ENCODE measurements at regions not wholly inside any gene's neighbourhood (a gene's known extent, or its start where the extent isn't known, plus 50 kb on each side); places are given as distances from the start of the nearest gene placed in this dataset.

DNA sequence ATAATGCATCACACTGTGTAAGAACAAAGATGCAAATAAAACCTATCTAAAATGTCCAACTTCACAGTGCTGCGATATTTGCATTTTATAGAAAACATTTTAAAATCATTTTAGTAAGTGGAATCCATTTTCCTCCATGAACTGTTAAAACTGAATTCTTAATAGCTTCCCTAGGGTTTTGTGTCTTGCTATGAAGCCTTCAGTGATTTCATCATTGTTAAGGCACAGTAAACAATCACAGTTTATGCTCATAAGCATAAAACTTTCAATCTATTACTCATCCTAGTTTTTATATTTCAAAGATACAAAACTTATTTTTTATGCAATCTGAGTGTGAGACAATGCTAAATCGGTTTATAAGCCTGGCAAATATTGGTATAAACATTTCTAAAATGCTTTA lies 509.7 kb downstream of the TUSC7 start:
- intact Hi-C loops (cut with DNase I; ENCODE audit: low total_unique reads), result no loop called here
- DNase-seq, result no peak
- Histone ChIP-seq H3K27ac (no peak overlapping the region), H3K4me3 (no peak overlapping the region), H3K4me1 (peaks cover 0 to 6% (median 0%) of the 10 kb centered on the region in 4 donors), H3K36me3 (no peaks in the 10 kb centered on the region), H3K27me3 (no peaks in the 10 kb centered on the region), H3K9me3 (no peaks in the 10 kb centered on the region)
- WGBS, 5 donors, result 73 to 83% (median 79%) methylated on average over 2 of the region's 2 CpGs
- no peak for TF ChIP-seq EP300 (IDR thresholded peaks at IDR 0.05)
- no peak for TF ChIP-seq POLR2AphosphoS5 (IDR thresholded peaks at IDR 0.05)
- no peak for TF ChIP-seq POLR2A (IDR thresholded peaks at IDR 0.05)
- TF ChIP-seq, protein P1, sequence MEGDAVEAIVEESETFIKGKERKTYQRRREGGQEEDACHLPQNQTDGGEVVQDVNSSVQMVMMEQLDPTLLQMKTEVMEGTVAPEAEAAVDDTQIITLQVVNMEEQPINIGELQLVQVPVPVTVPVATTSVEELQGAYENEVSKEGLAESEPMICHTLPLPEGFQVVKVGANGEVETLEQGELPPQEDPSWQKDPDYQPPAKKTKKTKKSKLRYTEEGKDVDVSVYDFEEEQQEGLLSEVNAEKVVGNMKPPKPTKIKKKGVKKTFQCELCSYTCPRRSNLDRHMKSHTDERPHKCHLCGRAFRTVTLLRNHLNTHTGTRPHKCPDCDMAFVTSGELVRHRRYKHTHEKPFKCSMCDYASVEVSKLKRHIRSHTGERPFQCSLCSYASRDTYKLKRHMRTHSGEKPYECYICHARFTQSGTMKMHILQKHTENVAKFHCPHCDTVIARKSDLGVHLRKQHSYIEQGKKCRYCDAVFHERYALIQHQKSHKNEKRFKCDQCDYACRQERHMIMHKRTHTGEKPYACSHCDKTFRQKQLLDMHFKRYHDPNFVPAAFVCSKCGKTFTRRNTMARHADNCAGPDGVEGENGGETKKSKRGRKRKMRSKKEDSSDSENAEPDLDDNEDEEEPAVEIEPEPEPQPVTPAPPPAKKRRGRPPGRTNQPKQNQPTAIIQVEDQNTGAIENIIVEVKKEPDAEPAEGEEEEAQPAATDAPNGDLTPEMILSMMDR (IDR thresholded peaks at IDR 0.05), result no peak

DNA sequence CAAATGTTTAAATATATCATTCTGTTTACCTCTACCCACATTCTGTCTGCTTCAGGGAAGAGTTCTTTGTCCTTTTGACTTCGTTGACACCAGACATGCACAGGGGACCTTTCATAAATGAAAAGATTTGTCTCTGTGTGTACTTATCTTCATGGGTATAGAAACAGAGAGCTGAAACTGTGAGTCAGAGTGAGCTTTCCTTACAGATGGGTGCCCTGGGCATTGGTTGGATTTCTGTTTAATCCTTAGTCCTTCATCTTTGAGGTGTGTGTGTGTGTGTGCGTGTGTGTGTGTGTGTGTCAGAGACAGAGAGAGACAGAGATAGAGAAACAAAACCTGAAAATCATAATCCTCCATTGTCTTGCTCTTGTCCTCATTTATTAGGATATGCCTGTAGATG lies 517.4 kb downstream of the TUSC7 start:
- H3K4me1 ChIP-seq, result no peaks in the 10 kb centered on the region
- TF ChIP-seq, protein P1 (IDR thresholded peaks at IDR 0.05), result no peak
- TF ChIP-seq POLR2A (IDR thresholded peaks at IDR 0.05) (no peak), EP300 (IDR thresholded peaks at IDR 0.05) (no peak), POLR2AphosphoS5 (IDR thresholded peaks at IDR 0.05) (no peak)
- no peak for DNase-seq
- H3K9me3 ChIP-seq, result no peaks in the 10 kb centered on the region
- no peaks in the 10 kb centered on the region for H3K27me3 ChIP-seq
- intact Hi-C loops (cut with DNase I; ENCODE audit: low total_unique reads), result no loop called here
- no peak overlapping the region for H3K27ac ChIP-seq
- WGBS, 5 donors, result 49 to 65% (median 61%) methylated on average over 2 of the region's 2 CpGs
- no peaks in the 10 kb centered on the region for H3K36me3 ChIP-seq
- H3K4me3 ChIP-seq, result no peak overlapping the region

DNA sequence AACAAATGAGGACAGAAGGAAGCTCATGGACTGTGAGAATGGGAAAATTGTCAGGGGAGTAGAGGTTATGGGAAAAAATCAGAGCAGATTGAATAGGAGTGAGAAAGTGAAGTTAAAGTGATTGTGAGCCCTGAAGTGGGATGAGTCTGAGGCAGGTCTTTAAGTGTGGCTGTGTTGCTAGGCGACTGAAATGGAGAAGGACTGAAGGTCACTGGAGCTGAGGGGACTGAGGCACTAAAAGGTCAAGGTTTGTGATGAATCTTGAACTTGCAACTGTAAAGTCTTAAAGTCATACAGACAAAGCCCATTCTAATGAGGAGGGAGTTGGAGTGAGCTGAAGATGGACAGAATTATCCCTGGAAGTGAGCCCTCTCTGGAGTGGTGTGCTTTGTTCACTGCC lies 518.9 kb downstream of the TUSC7 start:
- 78 to 96% (median 92%) methylated on average over 1 of the region's 1 CpG for WGBS, 5 donors
- DNase-seq, result no peak
- H3K27ac ChIP-seq, result no peak overlapping the region
- no peaks in the 10 kb centered on the region for H3K9me3 ChIP-seq
- H3K27me3 ChIP-seq, result no peaks in the 10 kb centered on the region
- no peak overlapping the region for H3K4me3 ChIP-seq
- no peaks in the 10 kb centered on the region for H3K4me1 ChIP-seq
- H3K36me3 ChIP-seq, result no peaks in the 10 kb centered on the region
- TF ChIP-seq POLR2AphosphoS5 (IDR thresholded peaks at IDR 0.05) (no peak), EP300 (IDR thresholded peaks at IDR 0.05) (no peak), POLR2A (IDR thresholded peaks at IDR 0.05) (no peak)
- TF ChIP-seq, protein P1 (IDR thresholded peaks at IDR 0.05), result no peak
- intact Hi-C loops (cut with DNase I; ENCODE audit: low total_unique reads), result no loop called here

DNA sequence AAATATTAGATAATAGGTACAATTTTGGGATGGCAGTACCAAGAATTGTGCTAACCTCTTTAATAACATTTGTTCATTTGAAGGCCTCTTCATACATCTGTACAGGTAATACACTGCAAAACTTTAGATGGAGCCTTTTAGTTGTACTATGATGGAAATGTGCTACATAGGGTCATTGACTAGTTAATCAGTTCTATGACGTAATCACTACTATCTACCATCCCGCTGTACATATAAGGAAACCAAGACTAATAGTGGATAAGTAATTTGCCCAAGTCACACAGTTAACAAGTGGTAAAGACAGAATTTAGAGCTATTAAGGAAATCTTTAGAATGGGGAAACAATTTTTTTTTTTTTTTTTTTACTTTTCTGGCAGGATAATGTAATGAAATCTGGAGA lies 521.3 kb downstream of the TUSC7 start:
- Histone ChIP-seq H3K27me3 (no peaks in the 10 kb centered on the region), H3K27ac (no peak overlapping the region), H3K4me1 (no peaks in the 10 kb centered on the region), H3K36me3 (no peaks in the 10 kb centered on the region), H3K4me3 (no peak overlapping the region), H3K9me3 (no peaks in the 10 kb centered on the region)
- 95 to 98% (median 96%) methylated on average over 2 of the region's 2 CpGs for WGBS, 5 donors
- TF ChIP-seq, protein P1 (IDR thresholded peaks at IDR 0.05), result no peak
- no peak for TF ChIP-seq POLR2AphosphoS5 (IDR thresholded peaks at IDR 0.05)
- no peak for TF ChIP-seq EP300 (IDR thresholded peaks at IDR 0.05)
- no peak for TF ChIP-seq POLR2A (IDR thresholded peaks at IDR 0.05)
- no peak for DNase-seq
- intact Hi-C loops (cut with DNase I; ENCODE audit: low total_unique reads), result no loop called here
